IPS-15b (cell line): ENCODE measurements at regions not wholly inside any gene's neighbourhood (a gene's known extent, or its start where the extent isn't known, plus 50 kb on each side); places are given as distances from the start of the nearest gene placed in this dataset.

ENCODE experiments used
- H3K27me3 ChIP-seq: one replicate; pipeline ENCODE4 v1.6.1; 2013; ENCODE audit warnings: low read length; ENCODE audit not compliant: control insufficient read depth, insufficient read depth
- H3K36me3 ChIP-seq: one replicate; pipeline ENCODE4 v1.6.1; 2013; ENCODE audit warnings: low read length; ENCODE audit not compliant: control insufficient read depth, insufficient read depth
- H3K4me1 ChIP-seq: one replicate; pipeline ENCODE4 v1.6.1; 2013; ENCODE audit warnings: mild to moderate bottlenecking, low read length; ENCODE audit not compliant: control insufficient read depth, insufficient read depth
- H3K4me3 ChIP-seq: one replicate; pipeline ENCODE4 v1.5.1; 2013; ENCODE audit warnings: low read depth, low read length
- H3K9ac ChIP-seq: one replicate; pipeline ENCODE4 v1.6.1; 2013; ENCODE audit warnings: low read depth, mild to moderate bottlenecking, low read length
- H3K9me3 ChIP-seq: one replicate; pipeline ENCODE4 v1.6.1; 2013; ENCODE audit warnings: mild to moderate bottlenecking, low read length; ENCODE audit not compliant: control insufficient read depth, insufficient read depth

- Histone ChIP-seq H3K4me3 (no peak overlapping the region), H3K36me3 (no peaks in the 10 kb centered on the region), H3K9me3 (peaks cover 8% of the 10 kb centered on the region), H3K4me1 (peaks cover 17% of the 10 kb centered on the region), H3K27me3 (peaks cover 11% of the 10 kb centered on the region), H3K9ac (no peak overlapping the region)
Measured at GRCh38 chr10:36187380-36188079, 545.4 kb upstream of the FZD8 start.

- H3K9ac ChIP-seq: no peak overlapping the region
- no peaks in the 10 kb centered on the region for H3K9me3 ChIP-seq
- no peaks in the 10 kb centered on the region for H3K36me3 ChIP-seq
- peaks cover 11% of the 10 kb centered on the region for H3K27me3 ChIP-seq
- H3K4me3 ChIP-seq: no peak overlapping the region
- H3K4me1 ChIP-seq: peaks cover 19% of the 10 kb centered on the region
Measured at GRCh38 chr10:36185097-36185496, 543.0 kb upstream of the FZD8 start.

GRCh38 chr10:36183726-36184125 lies 541.6 kb upstream of the FZD8 start:
- no peaks in the 10 kb centered on the region for H3K36me3 ChIP-seq
- no peak overlapping the region for H3K4me3 ChIP-seq
- H3K9ac ChIP-seq: no peak overlapping the region
- H3K4me1 ChIP-seq: peaks cover 16% of the 10 kb centered on the region
- H3K9me3 ChIP-seq: no peaks in the 10 kb centered on the region
- peaks cover 6% of the 10 kb centered on the region for H3K27me3 ChIP-seq

- peaks cover 10% of the 10 kb centered on the region for H3K4me1 ChIP-seq
- H3K9ac ChIP-seq: no peak overlapping the region
- no peaks in the 10 kb centered on the region for H3K36me3 ChIP-seq
- peaks cover 6% of the 10 kb centered on the region for H3K27me3 ChIP-seq
- no peak overlapping the region for H3K4me3 ChIP-seq
- no peaks in the 10 kb centered on the region for H3K9me3 ChIP-seq
Measured at GRCh38 chr10:36183056-36183455, 541.0 kb upstream of the FZD8 start.

GRCh38 chr10:36182606-36183005 lies 540.5 kb upstream of the FZD8 start:
- Histone ChIP-seq H3K4me3 (no peak overlapping the region), H3K27me3 (peaks cover 6% of the 10 kb centered on the region), H3K9ac (no peak overlapping the region), H3K36me3 (no peaks in the 10 kb centered on the region), H3K4me1 (peaks cover 9% of the 10 kb centered on the region), H3K9me3 (no peaks in the 10 kb centered on the region)

- H3K36me3 ChIP-seq: no peaks in the 10 kb centered on the region
- H3K9ac ChIP-seq: no peak overlapping the region
- no peaks in the 10 kb centered on the region for H3K9me3 ChIP-seq
- peaks cover 4% of the 10 kb centered on the region for H3K4me1 ChIP-seq
- H3K27me3 ChIP-seq: peaks cover 5% of the 10 kb centered on the region
- no peak overlapping the region for H3K4me3 ChIP-seq
Measured at GRCh38 chr10:36182179-36182566, 540.1 kb upstream of the FZD8 start.

- Histone ChIP-seq H3K4me1 (peaks cover 2% of the 10 kb centered on the region), H3K9me3 (no peaks in the 10 kb centered on the region), H3K36me3 (no peaks in the 10 kb centered on the region), H3K9ac (no peak overlapping the region), H3K4me3 (no peak overlapping the region), H3K27me3 (no peaks in the 10 kb centered on the region)
Measured at GRCh38 chr10:36181426-36182178, 539.5 kb upstream of the FZD8 start.

- Histone ChIP-seq H3K9me3 (no peaks in the 10 kb centered on the region), H3K4me3 (no peak overlapping the region), H3K9ac (no peak overlapping the region), H3K27me3 (no peaks in the 10 kb centered on the region), H3K4me1 (peaks cover 2% of the 10 kb centered on the region), H3K36me3 (no peaks in the 10 kb centered on the region)
Measured at GRCh38 chr10:36178616-36179015, 536.5 kb upstream of the FZD8 start.

GRCh38 chr10:36177071-36177470 lies 535.0 kb upstream of the FZD8 start:
- no peaks in the 10 kb centered on the region for H3K36me3 ChIP-seq
- H3K9ac ChIP-seq: no peak overlapping the region
- no peak overlapping the region for H3K4me3 ChIP-seq
- no peaks in the 10 kb centered on the region for H3K9me3 ChIP-seq
- peaks cover 4% of the 10 kb centered on the region for H3K4me1 ChIP-seq
- H3K27me3 ChIP-seq: no peaks in the 10 kb centered on the region

GRCh38 chr10:36175954-36176353 lies 533.9 kb upstream of the FZD8 start:
- no peaks in the 10 kb centered on the region for H3K27me3 ChIP-seq
- peaks cover 5% of the 10 kb centered on the region for H3K4me1 ChIP-seq
- no peak overlapping the region for H3K4me3 ChIP-seq
- H3K9ac ChIP-seq: no peak overlapping the region
- no peaks in the 10 kb centered on the region for H3K36me3 ChIP-seq
- no peaks in the 10 kb centered on the region for H3K9me3 ChIP-seq

- Histone ChIP-seq H3K27me3 (no peaks in the 10 kb centered on the region), H3K9me3 (no peaks in the 10 kb centered on the region), H3K4me3 (no peak overlapping the region), H3K4me1 (peaks cover 7% of the 10 kb centered on the region), H3K36me3 (no peaks in the 10 kb centered on the region), H3K9ac (no peak overlapping the region)
Measured at GRCh38 chr10:36173364-36173763, 531.3 kb upstream of the FZD8 start.
